ENCODE measurements at regions not wholly inside any gene's neighbourhood (a gene's known extent, or its start where the extent isn't known, plus 50 kb on each side); places are given as distances from the start of the nearest gene placed in this dataset.

DNA sequence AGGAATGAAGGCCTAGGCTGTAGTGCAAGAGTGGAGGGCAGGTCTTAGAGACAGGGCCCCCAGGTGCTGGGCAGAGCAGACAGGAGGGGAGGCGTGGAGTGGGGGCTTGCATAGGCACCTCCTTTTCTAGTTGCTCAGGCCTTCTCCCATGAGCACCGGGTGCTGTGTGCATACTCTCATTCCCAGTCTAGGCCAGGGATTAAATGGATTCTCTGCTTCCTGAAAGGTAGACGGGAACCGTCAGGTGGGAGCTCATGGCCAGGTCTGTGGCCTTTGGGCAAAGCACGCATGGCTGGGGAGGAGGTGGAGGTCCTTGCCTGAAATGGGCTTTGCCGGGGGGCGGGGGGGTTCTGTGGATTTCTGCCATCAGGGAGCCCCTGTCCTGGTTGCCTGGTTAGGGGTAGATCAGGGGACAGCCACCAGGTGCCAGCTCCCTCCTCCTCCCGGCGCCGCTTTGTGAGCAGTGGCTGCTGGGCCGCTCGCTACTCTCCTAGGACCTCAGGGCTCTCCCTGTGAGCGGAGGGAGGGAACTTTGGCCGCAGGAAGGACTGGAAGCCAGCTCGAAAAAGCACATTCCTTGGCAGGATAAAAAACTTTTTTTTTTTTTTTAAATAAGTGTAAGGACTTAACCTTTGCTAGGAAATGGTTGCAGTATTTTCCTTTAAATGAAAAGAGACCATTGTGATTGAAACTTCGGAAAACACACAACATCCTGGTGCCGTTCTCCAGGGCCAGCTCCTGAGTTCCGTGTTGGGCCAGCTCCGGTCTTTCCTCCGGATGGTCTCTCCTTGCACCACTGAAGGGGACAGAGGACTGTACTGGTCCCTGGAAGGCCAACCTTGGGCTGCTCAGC lies 82.8 kb upstream of the HAAO start:
- TF ChIP-seq, protein P1, sequence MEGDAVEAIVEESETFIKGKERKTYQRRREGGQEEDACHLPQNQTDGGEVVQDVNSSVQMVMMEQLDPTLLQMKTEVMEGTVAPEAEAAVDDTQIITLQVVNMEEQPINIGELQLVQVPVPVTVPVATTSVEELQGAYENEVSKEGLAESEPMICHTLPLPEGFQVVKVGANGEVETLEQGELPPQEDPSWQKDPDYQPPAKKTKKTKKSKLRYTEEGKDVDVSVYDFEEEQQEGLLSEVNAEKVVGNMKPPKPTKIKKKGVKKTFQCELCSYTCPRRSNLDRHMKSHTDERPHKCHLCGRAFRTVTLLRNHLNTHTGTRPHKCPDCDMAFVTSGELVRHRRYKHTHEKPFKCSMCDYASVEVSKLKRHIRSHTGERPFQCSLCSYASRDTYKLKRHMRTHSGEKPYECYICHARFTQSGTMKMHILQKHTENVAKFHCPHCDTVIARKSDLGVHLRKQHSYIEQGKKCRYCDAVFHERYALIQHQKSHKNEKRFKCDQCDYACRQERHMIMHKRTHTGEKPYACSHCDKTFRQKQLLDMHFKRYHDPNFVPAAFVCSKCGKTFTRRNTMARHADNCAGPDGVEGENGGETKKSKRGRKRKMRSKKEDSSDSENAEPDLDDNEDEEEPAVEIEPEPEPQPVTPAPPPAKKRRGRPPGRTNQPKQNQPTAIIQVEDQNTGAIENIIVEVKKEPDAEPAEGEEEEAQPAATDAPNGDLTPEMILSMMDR (conservative IDR thresholded peaks at IDR 0.05; ENCODE audit: low read depth in 2 of 2) = no peak
- no peak for TF ChIP-seq ZNF114 (CRISPR knock-in tag; IDR thresholded peaks at IDR 0.05)

Measured in GM23338 (cell line).